ENCODE measurements at regions not wholly inside any gene's neighbourhood (a gene's known extent, or its start where the extent isn't known, plus 50 kb on each side); places are given as distances from the start of the nearest gene placed in this dataset.
"Not testable (repeated sequence)": the region's sequence is repeated elsewhere in the genome, so short reads cannot be mapped to it uniquely, and the experiment has no call there.

DNA sequence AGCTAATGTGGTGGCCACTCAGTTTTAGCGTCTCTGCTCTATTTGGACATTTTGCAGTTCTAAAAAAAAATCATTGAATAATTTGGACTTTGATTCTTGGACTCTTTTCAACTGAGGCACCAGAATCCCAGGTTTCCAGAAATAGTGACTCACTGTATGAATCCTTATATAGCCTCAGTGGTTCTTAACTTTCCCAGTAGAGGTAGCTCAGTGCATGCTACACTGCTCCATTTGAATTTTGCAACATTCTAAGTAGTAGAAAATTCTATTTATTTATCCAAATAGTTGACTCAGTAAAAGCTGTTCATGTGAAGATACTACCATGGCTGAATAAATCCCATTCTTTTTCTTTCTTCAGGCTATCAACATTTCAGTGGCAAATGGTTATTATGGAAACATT, 1544.0 kb downstream of the RPIA start:
- H3K4me3 ChIP-seq; intact Hi-C loops (cut with DNase I; ENCODE audit: low total_unique reads); H3K4me1 ChIP-seq; H3K9me3 ChIP-seq; H3K36me3 ChIP-seq; H3K27ac ChIP-seq; DNase-seq: not testable (repeated sequence)
- WGBS, 5 donors, result 0 to 45% (median 14%) methylated on average over 1 of the region's 1 CpG
- H3K27me3 ChIP-seq (replicated peaks in 1 of 7), result peaks cover 0 to 11% (median 0%) of the 10 kb centered on the region in 7 donors

DNA sequence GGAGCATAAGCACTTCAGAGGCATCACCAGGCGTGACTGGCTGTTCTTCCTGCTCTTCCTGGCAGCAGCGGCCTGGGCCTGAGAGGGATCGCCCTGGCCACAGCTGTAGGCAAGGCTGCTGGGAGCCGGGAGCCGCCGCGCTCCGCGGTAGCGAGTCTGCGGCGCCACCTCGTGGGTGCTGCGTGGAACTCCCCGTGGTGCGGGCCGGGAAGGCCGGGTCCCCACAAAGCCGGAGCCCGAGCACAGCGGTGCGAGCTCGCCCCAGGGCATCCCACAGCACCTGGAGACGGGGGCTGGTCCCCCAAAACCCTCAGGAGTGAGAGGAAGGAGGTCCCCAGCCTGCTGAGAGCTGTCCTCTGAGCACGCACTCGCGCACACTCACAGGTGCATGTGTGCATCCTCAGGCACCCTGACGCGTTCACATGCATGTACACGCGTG, 1546.5 kb downstream of the RPIA start:
- H3K27ac ChIP-seq; H3K4me3 ChIP-seq; H3K36me3 ChIP-seq; H3K9me3 ChIP-seq; intact Hi-C loops (cut with DNase I; ENCODE audit: low total_unique reads); H3K4me1 ChIP-seq: not testable (repeated sequence)
- peaks cover 0 to 11% (median 0%) of the 10 kb centered on the region in 7 donors for H3K27me3 ChIP-seq (replicated peaks in 1 of 7)
- peak; percentile 87 for DNase-seq
- TF ChIP-seq CTCF (IDR thresholded peaks at IDR 0.05 in 8 of 11, conservative IDR thresholded peaks at IDR 0.05 in 3 of 11), result peak in 6 of 11 experiments; percentile 12 to 54 (median 47)
- 24 to 57% (median 36%) methylated on average over 9 to 31 of the region's 31 CpGs for WGBS, 5 donors

DNA sequence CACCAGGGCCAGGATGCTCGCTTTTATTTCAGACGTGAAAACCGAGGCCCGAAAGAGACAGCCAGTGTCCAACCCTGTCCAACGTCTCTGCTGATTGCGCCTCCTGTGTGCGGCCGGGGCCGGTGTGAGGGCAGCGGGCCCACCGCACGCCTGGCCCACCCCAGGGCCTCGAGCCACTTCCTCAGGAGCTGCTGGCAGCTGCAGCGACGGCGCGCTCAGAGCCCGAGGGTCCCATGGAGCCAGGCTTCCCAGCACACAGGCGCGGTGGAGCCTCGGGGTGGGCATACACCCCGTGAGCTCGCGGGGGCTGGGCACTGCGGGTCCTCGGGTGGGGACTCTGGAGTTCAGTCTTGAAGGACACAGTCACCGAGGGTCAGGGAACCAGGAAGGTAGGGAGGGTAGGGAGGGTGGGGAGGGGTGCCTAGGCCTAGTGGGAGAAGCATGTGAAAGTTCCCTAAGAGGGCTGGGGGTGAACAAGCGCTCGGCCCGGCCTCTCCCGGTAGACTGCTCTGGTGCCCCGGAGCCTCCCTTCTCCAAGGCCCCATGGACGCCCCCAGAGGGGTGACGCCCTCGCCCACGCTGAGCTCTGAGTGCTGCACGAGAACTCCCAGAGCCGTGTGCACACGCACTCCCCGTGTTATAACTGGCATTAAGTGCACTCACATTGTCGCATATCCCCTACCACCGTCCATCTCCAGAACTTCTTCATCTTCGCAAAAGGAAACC, 1547.2 kb downstream of the RPIA start:
- H3K4me3 ChIP-seq; intact Hi-C loops (cut with DNase I; ENCODE audit: low total_unique reads); DNase-seq: not testable (repeated sequence)

DNA sequence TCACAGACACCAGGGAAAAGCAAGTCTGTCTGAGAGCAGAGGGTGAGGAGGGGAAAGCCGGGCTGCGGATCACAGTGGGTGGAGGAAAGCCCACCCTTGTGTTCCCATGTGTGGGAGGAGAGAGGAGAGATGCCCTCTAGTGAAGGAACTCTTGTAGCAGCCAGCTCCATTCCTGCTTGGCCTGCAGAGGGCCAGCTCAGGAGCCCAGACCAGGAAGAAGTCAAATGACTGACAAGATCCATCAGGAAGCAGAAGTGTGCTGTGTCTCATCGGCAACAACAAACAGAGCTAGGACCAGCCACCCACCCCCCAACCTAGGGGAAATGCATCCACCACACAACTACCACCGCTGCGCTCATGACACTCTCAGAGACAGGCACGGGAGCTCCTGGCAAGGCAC, 1548.3 kb downstream of the RPIA start:
- H3K4me3 ChIP-seq; H3K27ac ChIP-seq; intact Hi-C loops (cut with DNase I; ENCODE audit: low total_unique reads); H3K36me3 ChIP-seq; H3K9me3 ChIP-seq; H3K4me1 ChIP-seq; DNase-seq: not testable (repeated sequence)
- H3K27me3 ChIP-seq (replicated peaks in 1 of 7), result peaks cover 0 to 11% (median 0%) of the 10 kb centered on the region in 7 donors
- 54 to 83% (median 72%) methylated on average over 2 to 6 of the region's 6 CpGs for WGBS, 5 donors

More for the DNA sequence above, 1547.2 kb downstream of the RPIA start:
- H3K27ac ChIP-seq, H3K36me3 ChIP-seq, H3K4me1 ChIP-seq, H3K9me3 ChIP-seq: not testable (repeated sequence)
- WGBS, 5 donors, result 83 to 89% (median 88%) methylated on average over 26 to 43 of the region's 43 CpGs
- H3K27me3 ChIP-seq (replicated peaks in 1 of 7), result peaks cover 0 to 11% (median 0%) of the 10 kb centered on the region in 7 donors

GRCh38 chr2:90244902-90245765, 1553.7 kb downstream of the RPIA start:
- 27 to 88% (median 83%) methylated on average over 45 to 94 of the region's 94 CpGs for WGBS, 5 donors
- intact Hi-C loops (cut with DNase I; ENCODE audit: low total_unique reads); H3K36me3 ChIP-seq; H3K4me1 ChIP-seq; H3K27ac ChIP-seq; H3K4me3 ChIP-seq; H3K27me3 ChIP-seq (replicated peaks in 1 of 7); DNase-seq; H3K9me3 ChIP-seq: not testable (repeated sequence)

GRCh38 chr2:90248400-90248799, 1556.9 kb downstream of the RPIA start:
- H3K36me3 ChIP-seq; intact Hi-C loops (cut with DNase I; ENCODE audit: low total_unique reads); H3K27ac ChIP-seq; H3K4me1 ChIP-seq; H3K4me3 ChIP-seq; DNase-seq; H3K27me3 ChIP-seq (replicated peaks in 1 of 7); H3K9me3 ChIP-seq: not testable (repeated sequence)
- 90 to 99% (median 96%) methylated on average over 4 to 11 of the region's 14 CpGs for WGBS, 5 donors

GRCh38 chr2:90250350-90250749, 1558.9 kb downstream of the RPIA start:
- H3K4me1 ChIP-seq; H3K9me3 ChIP-seq; DNase-seq; intact Hi-C loops (cut with DNase I; ENCODE audit: low total_unique reads); H3K4me3 ChIP-seq; H3K36me3 ChIP-seq; H3K27ac ChIP-seq; H3K27me3 ChIP-seq (replicated peaks in 1 of 7): not testable (repeated sequence)
- WGBS, 5 donors, result 66 to 81% (median 73%) methylated on average over 6 to 8 of the region's 8 CpGs

- intact Hi-C loops (cut with DNase I; ENCODE audit: low total_unique reads); H3K4me1 ChIP-seq; H3K4me3 ChIP-seq; H3K9me3 ChIP-seq; H3K27me3 ChIP-seq (replicated peaks in 1 of 7); H3K27ac ChIP-seq; DNase-seq; H3K36me3 ChIP-seq: not testable (repeated sequence)
- 72 to 91% (median 87%) methylated on average over 2 of the region's 2 CpGs for WGBS, 5 donors
Measured at GRCh38 chr2:90251576-90251975, 1560.1 kb downstream of the RPIA start.

DNA sequence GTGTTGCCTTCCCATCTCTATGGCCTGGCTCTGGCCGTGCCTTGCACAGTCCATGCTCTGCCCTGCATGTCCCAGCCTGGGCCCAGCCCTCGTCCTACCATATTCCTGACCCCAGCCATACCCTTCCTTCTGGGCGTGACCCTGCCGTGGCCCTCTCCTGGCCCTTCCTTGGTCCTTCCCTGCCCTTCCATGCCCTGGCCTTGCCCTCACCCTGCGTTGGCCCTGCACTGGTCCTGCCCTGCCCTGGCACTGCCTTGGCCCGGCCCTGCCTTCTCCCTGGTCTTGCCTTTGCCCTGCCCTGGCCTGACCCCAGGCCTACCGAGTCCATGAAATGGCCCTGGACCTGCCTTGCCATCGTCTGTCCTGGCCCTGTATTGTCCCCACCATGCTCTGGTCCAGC, 1561.8 kb downstream of the RPIA start:
- DNase-seq; H3K27me3 ChIP-seq (replicated peaks in 1 of 7); H3K4me3 ChIP-seq; H3K4me1 ChIP-seq; H3K36me3 ChIP-seq; H3K9me3 ChIP-seq; H3K27ac ChIP-seq; intact Hi-C loops (cut with DNase I; ENCODE audit: low total_unique reads): not testable (repeated sequence)
- 76 to 92% (median 86%) methylated on average over 7 to 8 of the region's 8 CpGs for WGBS, 5 donors

- H3K27me3 ChIP-seq (replicated peaks in 1 of 7); H3K9me3 ChIP-seq; H3K27ac ChIP-seq; H3K4me1 ChIP-seq; H3K4me3 ChIP-seq; H3K36me3 ChIP-seq; intact Hi-C loops (cut with DNase I; ENCODE audit: low total_unique reads): not testable (repeated sequence)
- 70 to 100% (median 94%) methylated on average over 1 of the region's 1 CpG for WGBS, 5 donors
- peak; percentile 40 for DNase-seq
Measured at GRCh38 chr2:90266888-90267287, 1575.4 kb downstream of the RPIA start.
